ENCODE measurements at regions not wholly inside any gene's neighbourhood (a gene's known extent, or its start where the extent isn't known, plus 50 kb on each side); places are given as distances from the start of the nearest gene placed in this dataset.
A peak's percentile ranks its signal among the peaks of the same experiment; 100 is the strongest.

GRCh38 chr7:124460555-124460954 lies 305.0 kb downstream of the GPR37 start (continued):
- TF ChIP-seq, protein P1, sequence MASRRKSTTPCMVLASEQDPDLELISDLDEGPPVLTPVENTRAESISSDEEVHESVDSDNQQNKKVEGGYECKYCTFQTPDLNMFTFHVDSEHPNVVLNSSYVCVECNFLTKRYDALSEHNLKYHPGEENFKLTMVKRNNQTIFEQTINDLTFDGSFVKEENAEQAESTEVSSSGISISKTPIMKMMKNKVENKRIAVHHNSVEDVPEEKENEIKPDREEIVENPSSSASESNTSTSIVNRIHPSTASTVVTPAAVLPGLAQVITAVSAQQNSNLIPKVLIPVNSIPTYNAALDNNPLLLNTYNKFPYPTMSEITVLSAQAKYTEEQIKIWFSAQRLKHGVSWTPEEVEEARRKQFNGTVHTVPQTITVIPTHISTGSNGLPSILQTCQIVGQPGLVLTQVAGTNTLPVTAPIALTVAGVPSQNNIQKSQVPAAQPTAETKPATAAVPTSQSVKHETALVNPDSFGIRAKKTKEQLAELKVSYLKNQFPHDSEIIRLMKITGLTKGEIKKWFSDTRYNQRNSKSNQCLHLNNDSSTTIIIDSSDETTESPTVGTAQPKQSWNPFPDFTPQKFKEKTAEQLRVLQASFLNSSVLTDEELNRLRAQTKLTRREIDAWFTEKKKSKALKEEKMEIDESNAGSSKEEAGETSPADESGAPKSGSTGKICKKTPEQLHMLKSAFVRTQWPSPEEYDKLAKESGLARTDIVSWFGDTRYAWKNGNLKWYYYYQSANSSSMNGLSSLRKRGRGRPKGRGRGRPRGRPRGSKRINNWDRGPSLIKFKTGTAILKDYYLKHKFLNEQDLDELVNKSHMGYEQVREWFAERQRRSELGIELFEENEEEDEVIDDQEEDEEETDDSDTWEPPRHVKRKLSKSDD (CRISPR knock-in tag; IDR thresholded peaks at IDR 0.05; ENCODE audit: low read depth) = no peak
- TF ChIP-seq PATZ1 (CRISPR knock-in tag; IDR thresholded peaks at IDR 0.05) (peak; percentile 91), MXI1 (IDR thresholded peaks at IDR 0.05; ENCODE audit: borderline replicate concordance, low read depth, low read length) (no peak), GPN1 (CRISPR knock-in tag; IDR thresholded peaks at IDR 0.05; ENCODE audit: borderline replicate concordance) (no peak), ZNF749 (CRISPR knock-in tag; IDR thresholded peaks at IDR 0.05; ENCODE audit: borderline replicate concordance) (no peak), PRDM15 (CRISPR knock-in tag; IDR thresholded peaks at IDR 0.05) (no peak), ZNF343 (CRISPR knock-in tag; IDR thresholded peaks at IDR 0.05) (no peak), MYNN (CRISPR knock-in tag; IDR thresholded peaks at IDR 0.05; ENCODE audit: low read depth) (no peak), ZNF446 (CRISPR knock-in tag; IDR thresholded peaks at IDR 0.05) (no peak), RBM39 (IDR thresholded peaks at IDR 0.05; ENCODE audit: low read depth, low read length, poor library complexity, severe bottlenecking) (no peak), MLXIP (CRISPR knock-in tag; IDR thresholded peaks at IDR 0.05; ENCODE audit: borderline replicate concordance) (no peak), ZNF780A (CRISPR knock-in tag; IDR thresholded peaks at IDR 0.05) (no peak), ZFX (CRISPR knock-in tag; IDR thresholded peaks at IDR 0.05; ENCODE audit: low read depth) (no peak), AGO2 (optimal IDR thresholded peaks at IDR 0.05; ENCODE audit: low read depth, low read length) (no peak), ZFP41 (CRISPR knock-in tag; IDR thresholded peaks at IDR 0.05; ENCODE audit: borderline replicate concordance) (no peak), CEBPG (CRISPR knock-in tag; IDR thresholded peaks at IDR 0.05) (peak; percentile 73), MBNL3 (CRISPR knock-in tag; conservative IDR thresholded peaks at IDR 0.05) (no peak), CENPX (CRISPR knock-in tag; IDR thresholded peaks at IDR 0.05) (no peak)
- TF ChIP-seq, protein P2, sequence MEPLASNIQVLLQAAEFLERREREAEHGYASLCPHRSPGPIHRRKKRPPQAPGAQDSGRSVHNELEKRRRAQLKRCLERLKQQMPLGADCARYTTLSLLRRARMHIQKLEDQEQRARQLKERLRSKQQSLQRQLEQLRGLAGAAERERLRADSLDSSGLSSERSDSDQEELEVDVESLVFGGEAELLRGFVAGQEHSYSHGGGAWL (CRISPR knock-in tag; IDR thresholded peaks at IDR 0.05) = no peak
